HEK293T (cell line): ENCODE measurements at regions not wholly inside any gene's neighbourhood (a gene's known extent, or its start where the extent isn't known, plus 50 kb on each side); places are given as distances from the start of the nearest gene placed in this dataset.

Source experiments
- ARNT ChIP-seq: fragments of 450-650 bp; IDR thresholded peaks from 2 replicates; pipeline ENCODE4 v1.6.1; 2017; ENCODE audit warnings: mild to moderate bottlenecking
- CTBP1 ChIP-seq: fragments of 450-650 bp; IDR thresholded peaks from 2 replicates; pipeline ENCODE4 v1.6.1; 2016; ENCODE audit warnings: borderline replicate concordance
- NFRKB ChIP-seq: fragments of 450-650 bp; IDR thresholded peaks from 2 replicates; pipeline ENCODE4 v1.6.1; 2016; ENCODE audit warnings: mild to moderate bottlenecking, moderate library complexity
- TF ChIP-seq, protein P1 (sequence below): fragments of 450-650 bp; IDR thresholded peaks from 2 replicates; pipeline ENCODE4 v1.6.1; 2016

DNA sequence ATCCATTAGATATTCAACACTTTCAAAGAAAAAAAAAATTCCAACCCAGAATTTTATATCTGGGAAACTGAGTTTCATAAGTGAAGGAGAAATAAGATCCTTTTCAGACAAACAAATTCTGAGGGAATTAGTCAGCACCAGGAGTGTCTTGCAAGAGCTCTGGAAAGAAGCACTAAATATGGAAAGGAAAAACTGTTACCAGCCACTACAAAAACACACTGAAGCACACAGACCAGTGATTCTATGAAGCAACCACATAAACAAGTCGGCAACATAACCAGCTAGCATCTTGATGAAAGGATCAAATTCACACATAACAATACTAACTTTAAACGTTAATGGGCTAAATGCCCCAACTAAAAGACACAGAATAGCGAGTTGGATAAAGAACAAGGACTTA is 368.4 kb upstream of the MIR17HG start:
- TF ChIP-seq, protein P1, sequence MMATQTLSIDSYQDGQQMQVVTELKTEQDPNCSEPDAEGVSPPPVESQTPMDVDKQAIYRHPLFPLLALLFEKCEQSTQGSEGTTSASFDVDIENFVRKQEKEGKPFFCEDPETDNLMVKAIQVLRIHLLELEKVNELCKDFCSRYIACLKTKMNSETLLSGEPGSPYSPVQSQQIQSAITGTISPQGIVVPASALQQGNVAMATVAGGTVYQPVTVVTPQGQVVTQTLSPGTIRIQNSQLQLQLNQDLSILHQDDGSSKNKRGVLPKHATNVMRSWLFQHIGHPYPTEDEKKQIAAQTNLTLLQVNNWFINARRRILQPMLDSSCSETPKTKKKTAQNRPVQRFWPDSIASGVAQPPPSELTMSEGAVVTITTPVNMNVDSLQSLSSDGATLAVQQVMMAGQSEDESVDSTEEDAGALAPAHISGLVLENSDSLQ = no peak
- TF ChIP-seq NFRKB (no peak), CTBP1 (no peak), ARNT (no peak)
